GM18520 (cell line): ENCODE measurements at regions not wholly inside any gene's neighbourhood (a gene's known extent, or its start where the extent isn't known, plus 50 kb on each side); places are given as distances from the start of the nearest gene placed in this dataset.

Source experiments
- ATAC-seq: cut with Tn5 transposase; IDR thresholded peaks from one replicate; pipeline ENCODE4 v1.9.1; 2021; ENCODE audit not compliant: unreplicated experiment

DNA sequence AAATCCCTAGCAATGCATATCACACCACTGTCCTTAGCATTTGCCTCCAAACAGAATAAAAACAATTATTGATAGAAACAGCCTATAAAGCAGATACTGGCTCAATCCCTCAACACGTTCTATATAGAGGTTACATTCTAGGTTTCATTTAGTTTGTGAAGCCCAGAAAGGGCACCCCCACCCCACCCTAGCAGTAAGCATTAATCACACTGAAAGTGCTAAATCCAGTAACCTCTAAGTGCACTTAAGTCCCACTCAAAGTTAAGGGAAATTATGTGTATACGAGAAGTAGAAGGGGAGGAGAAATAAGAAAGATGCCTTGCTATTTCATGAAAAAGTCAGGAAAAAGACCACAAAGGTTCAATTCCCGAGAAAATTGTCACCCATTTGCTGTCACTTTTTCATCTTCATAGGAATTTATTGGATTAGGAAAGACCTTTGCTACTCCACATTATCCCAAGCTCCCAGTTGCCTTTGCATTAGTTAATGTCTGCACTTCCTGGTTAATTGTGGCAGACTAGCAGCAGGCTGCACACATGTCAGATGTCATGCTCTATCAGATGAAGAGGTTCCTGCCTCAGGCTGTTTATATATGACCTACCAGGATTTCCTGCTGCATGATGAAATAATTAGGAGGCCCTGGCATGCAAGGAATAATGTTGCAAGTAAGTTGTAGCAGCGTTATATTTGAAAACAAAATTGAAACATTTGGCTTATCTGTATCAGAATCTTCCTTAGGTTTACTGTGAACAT lies 54.5 kb upstream of the LHX8 start:
- ATAC-seq = no peak

DNA sequence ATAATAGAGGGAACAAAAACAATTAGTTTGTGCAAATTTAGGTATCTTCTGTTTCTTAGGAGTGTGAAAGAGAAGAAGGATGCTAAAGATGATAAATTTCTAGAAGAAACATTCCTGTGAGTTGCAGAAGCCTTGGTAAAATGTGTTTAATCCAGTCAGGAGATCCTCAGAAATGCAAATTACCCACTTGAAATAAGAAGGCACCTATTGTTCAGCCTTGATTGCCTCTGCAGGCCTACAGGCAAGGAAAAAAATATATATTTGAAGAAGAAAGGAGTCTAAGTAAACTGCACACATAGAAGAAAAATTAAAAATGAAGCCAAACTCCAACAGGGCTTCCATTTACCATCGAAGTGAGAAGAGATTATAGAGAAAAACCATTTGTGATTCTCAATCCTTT lies 51.0 kb upstream of the LHX8 start:
- no peak for ATAC-seq

GRCh38 chr1:75083848-75084514 lies 50.2 kb upstream of the LHX8 start:
- ATAC-seq = no peak
